SK-N-SH (cell line): ENCODE measurements at regions not wholly inside any gene's neighbourhood (a gene's known extent, or its start where the extent isn't known, plus 50 kb on each side); places are given as distances from the start of the nearest gene placed in this dataset.

Experiments
- CTCF ChIA-PET: fragments of 300-600, 350-600 bp; formaldehyde crosslinking; extraction: SDS; loops from one replicate; lab custom pipeline; 2021; lab: Yijun Ruan, JAX
- POLR2A ChIA-PET: fragments of 350-600 bp; sonication (Branson Sonifier 250); formaldehyde crosslinking; extraction: SDS; loops from one replicate; lab custom pipeline; 2020; ENCODE audit warnings: antibody characterized with exemption, inconsistent platforms; lab: Yijun Ruan, JAX
- DNase-seq: peaks from one replicate; pipeline ENCODE4 v3.0.0; 2012
- H2AFZ ChIP-seq: fragments of 200-600 bp; sonication (generic); 2 replicates; pipeline ENCODE4 v1.8.1; 2016; ENCODE audit warnings: antibody characterized with exemption, mild to moderate bottlenecking, low read depth
- H3F3A ChIP-seq: fragments of 200-600 bp; sonication (generic); replicated peaks from 2 replicates; pipeline ENCODE3; 2016; ENCODE audit warnings: antibody characterized with exemption, mild to moderate bottlenecking; ENCODE audit not compliant: insufficient read depth
- H3K27ac ChIP-seq, 2 experiments: fragments of 200-500 bp in 1 of 2; fragments of 200-600 bp in 1 of 2; sonication (Bioruptor generic) in 1 of 2; sonication (generic), shearing (Covaris generic) in 1 of 2; 2 replicates each; pipeline versions ENCODE4 v1.5.1 to v1.6.1; 2014 to 2016; ENCODE audit warnings: low read depth in 2 of 2, inconsistent platforms in 1 of 2, low read length in 1 of 2, mild to moderate bottlenecking in 1 of 2, mixed read lengths in 1 of 2
- H3K27me3 ChIP-seq: fragments of 200-600 bp; sonication (generic), shearing (Covaris generic); 2 replicates; pipeline ENCODE4 v1.6.1; 2016; ENCODE audit warnings: mixed run types; ENCODE audit not compliant: insufficient read depth
- H3K36me3 ChIP-seq, 2 experiments: fragments of 200-500 bp in 1 of 2; fragments of 200-600 bp in 1 of 2; sonication (Bioruptor generic) in 1 of 2; sonication (generic) in 1 of 2; replicated peaks in 1 of 2; 2 replicates each; pipeline versions ENCODE3 to v1.5.1; 2014 to 2016; ENCODE audit warnings: low read length in 1 of 2, mild to moderate bottlenecking in 1 of 2; ENCODE audit not compliant: insufficient read depth in 2 of 2, control insufficient read depth in 1 of 2
- H3K4me1 ChIP-seq, 2 experiments: fragments of 200-500 bp in 1 of 2; fragments of 200-600 bp in 1 of 2; sonication (Bioruptor generic) in 1 of 2; sonication (generic), shearing (Covaris generic) in 1 of 2; 2 replicates each; pipeline versions ENCODE4 v1.5.1 to v1.6.1; 2014 to 2016; ENCODE audit warnings: low read depth in 1 of 2, low read length in 1 of 2, mixed run types in 1 of 2; ENCODE audit not compliant: insufficient read depth in 2 of 2, control insufficient read depth in 1 of 2
- H3K4me2 ChIP-seq: fragments of 200-600 bp; sonication (generic), shearing (Covaris generic); 2 replicates; pipeline ENCODE4 v1.6.1; 2017; ENCODE audit warnings: mixed run types
- H3K4me3 ChIP-seq, 2 experiments: fragments of 200-500 bp in 1 of 2; fragments of 200-600 bp in 1 of 2; sonication (Bioruptor generic) in 1 of 2; sonication (generic), shearing (Covaris generic) in 1 of 2; 2 replicates each; pipeline versions ENCODE4 v1.5.1 to v1.8.1; 2014 to 2016; ENCODE audit warnings: low read depth in 2 of 2, inconsistent platforms in 1 of 2, low read length in 1 of 2, mild to moderate bottlenecking in 1 of 2, mixed read lengths in 1 of 2, moderate library complexity in 1 of 2
- H3K79me2 ChIP-seq: fragments of 200-600 bp; sonication (generic); 2 replicates; pipeline ENCODE4 v1.8.1; 2017; ENCODE audit warnings: mild to moderate bottlenecking; ENCODE audit not compliant: insufficient read depth
- H3K9ac ChIP-seq: fragments of 200-600 bp; sonication (generic); 2 replicates; pipeline ENCODE4 v1.6.1; 2017; ENCODE audit warnings: mixed run types
- H3K9me2 ChIP-seq: fragments of 200-600 bp; sonication (generic); 2 replicates; pipeline ENCODE4 v1.6.1; 2017; ENCODE audit warnings: mixed run types
- H3K9me3 ChIP-seq: fragments of 200-600 bp; sonication (generic); 2 replicates; pipeline ENCODE4 v1.6.1; 2017; ENCODE audit warnings: mixed run types, mild to moderate bottlenecking, moderate library complexity
- H4K20me1 ChIP-seq: fragments of 200-600 bp; sonication (generic); 2 replicates; pipeline ENCODE4 v1.6.1; 2017; ENCODE audit warnings: mild to moderate bottlenecking, mixed run types; ENCODE audit not compliant: insufficient read depth
- CHD2 ChIP-seq: fragments of 150-350 bp; IDR thresholded peaks from 2 replicates; pipeline ENCODE4 v1.6.1; 2018; ENCODE audit warnings: low read length; ENCODE audit not compliant: partially characterized antibody
- CTCF ChIP-seq: fragments of 200-600 bp; sonication (generic); IDR thresholded peaks from 2 replicates; pipeline ENCODE4 v1.6.1; 2017; ENCODE audit warnings: antibody characterized with exemption, mild to moderate bottlenecking, moderate library complexity
- ELF1 ChIP-seq: IDR thresholded peaks from 2 replicates; pipeline ENCODE4 v1.4.0; 2012
- EP300 ChIP-seq, 2 experiments: IDR thresholded peaks; 2 replicates each; pipeline versions ENCODE4 v1.4.0 to v1.6.1; 2012; ENCODE audit warnings: borderline replicate concordance in 1 of 2, low read depth in 1 of 2, low read length in 1 of 2
- EZH2phosphoT487 ChIP-seq: fragments of 200-600 bp; sonication (generic); IDR thresholded peaks from 2 replicates; pipeline ENCODE4 v1.6.1; 2017; ENCODE audit warnings: low read depth, mixed run types, mild to moderate bottlenecking, antibody characterized with exemption, moderate library complexity, borderline replicate concordance
- FOSL2 ChIP-seq: IDR thresholded peaks from 2 replicates; pipeline ENCODE4 v1.4.0; 2012; ENCODE audit warnings: low read depth, mild to moderate bottlenecking, moderate library complexity, borderline replicate concordance
- MXI1 ChIP-seq: IDR thresholded peaks from 2 replicates; pipeline ENCODE4 v1.6.1; 2012; ENCODE audit warnings: mild to moderate bottlenecking, low read depth, low read length, improper control_type of control experiment
- RAD21 ChIP-seq: IDR thresholded peaks from 2 replicates; pipeline ENCODE4 v1.6.1; 2012; ENCODE audit warnings: mild to moderate bottlenecking, low read length
- RFX5 ChIP-seq: IDR thresholded peaks from 2 replicates; pipeline ENCODE4 v1.6.1; 2012; ENCODE audit warnings: mild to moderate bottlenecking, improper control_type of control experiment, low read length
- RXRA ChIP-seq: IDR thresholded peaks from 2 replicates; pipeline ENCODE4 v1.4.0; 2012; ENCODE audit warnings: low read depth, mild to moderate bottlenecking, borderline replicate concordance
- TCF12 ChIP-seq: IDR thresholded peaks from 2 replicates; pipeline ENCODE4 v1.4.0; 2012
- USF2 ChIP-seq: fragments of 150-350 bp; IDR thresholded peaks from 2 replicates; pipeline ENCODE4 v1.6.1; 2017; ENCODE audit warnings: antibody characterized with exemption, low read length, low read depth, borderline replicate concordance
- YY1 ChIP-seq: IDR thresholded peaks from 2 replicates; pipeline ENCODE4 v1.4.0; 2012; ENCODE audit warnings: low read depth, mild to moderate bottlenecking
- WGBS: methylation state at CpG from one replicate; pipeline ENCODE4 v1.1.6; 2017; ENCODE audit warnings: low lambda C conversion rate; 5-methylcytosine and 5-hydroxymethylcytosine counted together
- TF ChIP-seq, protein P1 (sequence below): IDR thresholded peaks from 2 replicates; pipeline ENCODE4; 2012
- TF ChIP-seq, protein P2 (sequence below): IDR thresholded peaks from 2 replicates; pipeline ENCODE4 v1.4.0; 2012; ENCODE audit warnings: low read depth
- TF ChIP-seq, protein P3 (sequence below): fragments of 150-350 bp; IDR thresholded peaks from 2 replicates; pipeline ENCODE4 v1.6.1; 2016; ENCODE audit warnings: mild to moderate bottlenecking, low read depth, low read length

- Histone ChIP-seq H3K27ac (no peak overlapping the region), H3K36me3 (no peaks in the 10 kb centered on the region), H3K9me2 (no peaks in the 10 kb centered on the region), H3F3A (no peaks in the 10 kb centered on the region), H3K9me3 (no peaks in the 10 kb centered on the region), H2AFZ (no peak overlapping the region), H3K4me3 (no peak overlapping the region), H3K4me2 (no peak overlapping the region), H3K4me1 (no peaks in the 10 kb centered on the region), H3K79me2 (no peaks in the 10 kb centered on the region), H3K27me3 (no peaks in the 10 kb centered on the region), H4K20me1 (no peaks in the 10 kb centered on the region), H3K9ac (no peak overlapping the region)
- WGBS, result 32% methylated on average over 2 of the region's 2 CpGs
- TF ChIP-seq CTCF, result no peak
- TF ChIP-seq, protein P1, sequence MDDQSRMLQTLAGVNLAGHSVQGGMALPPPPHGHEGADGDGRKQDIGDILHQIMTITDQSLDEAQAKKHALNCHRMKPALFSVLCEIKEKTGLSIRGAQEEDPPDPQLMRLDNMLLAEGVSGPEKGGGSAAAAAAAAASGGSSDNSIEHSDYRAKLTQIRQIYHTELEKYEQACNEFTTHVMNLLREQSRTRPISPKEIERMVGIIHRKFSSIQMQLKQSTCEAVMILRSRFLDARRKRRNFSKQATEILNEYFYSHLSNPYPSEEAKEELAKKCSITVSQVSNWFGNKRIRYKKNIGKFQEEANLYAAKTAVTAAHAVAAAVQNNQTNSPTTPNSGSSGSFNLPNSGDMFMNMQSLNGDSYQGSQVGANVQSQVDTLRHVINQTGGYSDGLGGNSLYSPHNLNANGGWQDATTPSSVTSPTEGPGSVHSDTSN, result no peak
- TF ChIP-seq TCF12, result no peak
- ChIA-PET POLR2A (no interaction called here), CTCF (no interaction called here)
- no peak for DNase-seq
Observed at GRCh38 chr9:7906783-7907550, 107.4 kb upstream of the DMAC1 start.

GRCh38 chr9:7901621-7902020 is 102.0 kb upstream of the DMAC1 start:
- H3K9me2 ChIP-seq, result no peaks in the 10 kb centered on the region
- H3K27me3 ChIP-seq, result no peaks in the 10 kb centered on the region
- H4K20me1 ChIP-seq, result no peaks in the 10 kb centered on the region
- no peaks in the 10 kb centered on the region for H3K79me2 ChIP-seq
- DNase-seq, result no peak
- no peaks in the 10 kb centered on the region for H3K9me3 ChIP-seq
- no peaks in the 10 kb centered on the region for H3K4me1 ChIP-seq
- ChIA-PET CTCF (interaction anchor here (1.9 kb wide), 1 partner anchor 57 kb away, joined by 6 read pairs; no protein-coding TSS in a partner anchor), POLR2A (no interaction called here)
- H3K9ac ChIP-seq, result no peak overlapping the region
- H3K4me3 ChIP-seq, result no peak overlapping the region
- TF ChIP-seq RAD21 (no peak), YY1 (no peak), TCF12 (no peak), ELF1 (no peak), RFX5 (no peak), USF2 (no peak), MXI1 (no peak), FOSL2 (no peak), RXRA (no peak), CTCF (no peak), EP300 (IDR thresholded peaks at IDR 0.05; ENCODE audit: borderline replicate concordance in 1 of 2, low read depth in 1 of 2, low read length in 1 of 2) (no peak), EZH2phosphoT487 (no peak), CHD2 (no peak)
- TF ChIP-seq, protein P2, sequence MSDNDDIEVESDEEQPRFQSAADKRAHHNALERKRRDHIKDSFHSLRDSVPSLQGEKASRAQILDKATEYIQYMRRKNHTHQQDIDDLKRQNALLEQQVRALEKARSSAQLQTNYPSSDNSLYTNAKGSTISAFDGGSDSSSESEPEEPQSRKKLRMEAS, result no peak
- TF ChIP-seq, protein P3, sequence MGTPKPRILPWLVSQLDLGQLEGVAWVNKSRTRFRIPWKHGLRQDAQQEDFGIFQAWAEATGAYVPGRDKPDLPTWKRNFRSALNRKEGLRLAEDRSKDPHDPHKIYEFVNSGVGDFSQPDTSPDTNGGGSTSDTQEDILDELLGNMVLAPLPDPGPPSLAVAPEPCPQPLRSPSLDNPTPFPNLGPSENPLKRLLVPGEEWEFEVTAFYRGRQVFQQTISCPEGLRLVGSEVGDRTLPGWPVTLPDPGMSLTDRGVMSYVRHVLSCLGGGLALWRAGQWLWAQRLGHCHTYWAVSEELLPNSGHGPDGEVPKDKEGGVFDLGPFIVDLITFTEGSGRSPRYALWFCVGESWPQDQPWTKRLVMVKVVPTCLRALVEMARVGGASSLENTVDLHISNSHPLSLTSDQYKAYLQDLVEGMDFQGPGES, result no peak
- TF ChIP-seq, protein P1, result no peak
- 58% methylated on average over 4 of the region's 4 CpGs for WGBS
- no peak overlapping the region for H3K27ac ChIP-seq
- no peak overlapping the region for H3K4me2 ChIP-seq
- H3K36me3 ChIP-seq, result no peaks in the 10 kb centered on the region
- no peaks in the 10 kb centered on the region for H3F3A ChIP-seq
- H2AFZ ChIP-seq, result no peak overlapping the region
